ENCODE measurements at regions not wholly inside any gene's neighbourhood (a gene's known extent, or its start where the extent isn't known, plus 50 kb on each side); places are given as distances from the start of the nearest gene placed in this dataset.

- DNase-seq (ENCODE audit: low spot score) = no peak
Observed at GRCh38 chr2:479490-480176, 191.7 kb upstream of the ALKAL2 start.

- DNase-seq (ENCODE audit: low spot score) = no peak
Observed at GRCh38 chr2:479031-479430, 191.1 kb upstream of the ALKAL2 start.

GRCh38 chr2:471560-471959 is 183.7 kb upstream of the ALKAL2 start:
- no peak for DNase-seq (ENCODE audit: low spot score)

- DNase-seq (ENCODE audit: low spot score) = no peak
Observed at GRCh38 chr2:469514-469913, 181.6 kb upstream of the ALKAL2 start.

- DNase-seq (ENCODE audit: low spot score) = no peak
Observed at GRCh38 chr2:468648-469336, 180.9 kb upstream of the ALKAL2 start.

GRCh38 chr2:467892-468647 is 180.2 kb upstream of the ALKAL2 start:
- no peak for DNase-seq (ENCODE audit: low spot score)

- DNase-seq (ENCODE audit: low spot score) = no peak
Observed at GRCh38 chr2:467543-467891, 179.6 kb upstream of the ALKAL2 start.

- DNase-seq (ENCODE audit: low spot score) = no peak
Observed at GRCh38 chr2:467101-467500, 179.2 kb upstream of the ALKAL2 start.

GRCh38 chr2:464562-465309 is 176.8 kb upstream of the ALKAL2 start:
- DNase-seq (ENCODE audit: low spot score) = peak; percentile 49

- DNase-seq (ENCODE audit: low spot score) = peak; percentile 10
Observed at GRCh38 chr2:460861-461260, 173.0 kb upstream of the ALKAL2 start.

GRCh38 chr2:459931-460330 is 172.0 kb upstream of the ALKAL2 start:
- DNase-seq (ENCODE audit: low spot score) = no peak

- DNase-seq (ENCODE audit: low spot score) = no peak
Observed at GRCh38 chr2:458425-458815, 170.5 kb upstream of the ALKAL2 start.

- no peak for DNase-seq (ENCODE audit: low spot score)
Observed at GRCh38 chr2:457792-458424, 170.0 kb upstream of the ALKAL2 start.

- DNase-seq (ENCODE audit: low spot score) = no peak
Observed at GRCh38 chr2:457262-457661, 169.4 kb upstream of the ALKAL2 start.

GRCh38 chr2:455913-456312 is 168.0 kb upstream of the ALKAL2 start:
- DNase-seq (ENCODE audit: low spot score) = no peak

- no peak for DNase-seq (ENCODE audit: low spot score)
Observed at GRCh38 chr2:455015-455705, 167.3 kb upstream of the ALKAL2 start.

GRCh38 chr2:453132-453531 is 165.2 kb upstream of the ALKAL2 start:
- no peak for DNase-seq (ENCODE audit: low spot score)

- no peak for DNase-seq (ENCODE audit: low spot score)
Observed at GRCh38 chr2:451495-451894, 163.6 kb upstream of the ALKAL2 start.

GRCh38 chr2:449246-450067 is 161.6 kb upstream of the ALKAL2 start:
- DNase-seq (ENCODE audit: low spot score) = no peak

GRCh38 chr2:447902-448665 is 160.2 kb upstream of the ALKAL2 start:
- DNase-seq (ENCODE audit: low spot score) = no peak
